IMR-90 (cell line): ENCODE measurements at regions not wholly inside any gene's neighbourhood (a gene's known extent, or its start where the extent isn't known, plus 50 kb on each side); places are given as distances from the start of the nearest gene placed in this dataset.

Experiments
- ATAC-seq: fragments of 200-7000 bp; cut with Tn5 transposase; 2 replicates; pipeline ENCODE4 v1.9.1; 2020; ENCODE audit warnings: low read depth, mild to moderate bottlenecking, moderate library complexity
- BruUV-seq: library from RNA; stranded (reverse); fragments of 400-500 nt; replicated peaks from 2 replicates; lab custom pipeline; 2021; lab: Mats Ljungman, UMichigan
- CTCF ChIA-PET: fragments of 300-600 bp; formaldehyde crosslinking; extraction: SDS; loops from one replicate; lab custom pipeline; 2021; ENCODE audit warnings: antibody characterized with exemption; lab: Yijun Ruan, JAX
- POLR2A ChIA-PET: fragments of 300-600 bp; sonication (Branson Sonifier 250); formaldehyde crosslinking; loops from one replicate; lab custom pipeline; 2022; ENCODE audit warnings: antibody characterized with exemption; ENCODE audit not compliant: unreplicated experiment; lab: Charles Lee
- DNase-seq: peaks from one replicate; pipeline ENCODE4 v3.0.0; 2013
- H2AFZ ChIP-seq: replicated peaks from 2 replicates; pipeline ENCODE3; 2013; ENCODE audit warnings: low read length, mild to moderate bottlenecking; ENCODE audit not compliant: poor library complexity
- H2AK5ac ChIP-seq: 2 replicates; pipeline ENCODE4 v1.6.1; 2013; ENCODE audit warnings: low read depth, low read length, inconsistent platforms
- H2AK9ac ChIP-seq: replicated peaks from 2 replicates; pipeline ENCODE3; 2013; ENCODE audit warnings: mild to moderate bottlenecking, low read depth, low read length, moderate library complexity; ENCODE audit not compliant: poor library complexity
- H2BK120ac ChIP-seq: 2 replicates; pipeline ENCODE4 v1.6.1; 2013; ENCODE audit warnings: low read depth, low read length, inconsistent platforms
- H2BK15ac ChIP-seq: 3 replicates; pipeline ENCODE4 v1.6.1; 2013; ENCODE audit warnings: low read depth, low read length, inconsistent platforms
- H2BK20ac ChIP-seq: 2 replicates; pipeline ENCODE4 v1.6.1; 2013; ENCODE audit warnings: low read depth, mild to moderate bottlenecking, inconsistent platforms, low read length, moderate library complexity
- H2BK5ac ChIP-seq: 2 replicates; pipeline ENCODE4 v1.6.1; 2013; ENCODE audit warnings: mild to moderate bottlenecking, low read depth, low read length, inconsistent platforms; ENCODE audit not compliant: poor library complexity, severe bottlenecking
- H3K14ac ChIP-seq: replicated peaks from 2 replicates; pipeline ENCODE4 v1.6.1; 2013; ENCODE audit warnings: low read depth, low read length, inconsistent platforms
- H3K18ac ChIP-seq: 2 replicates; pipeline ENCODE4 v1.6.1; 2013; ENCODE audit warnings: low read depth, low read length, control low read depth
- H3K23ac ChIP-seq: 2 replicates; pipeline ENCODE4 v1.6.1; 2013; ENCODE audit warnings: low read depth, low read length, inconsistent platforms
- H3K27ac ChIP-seq: 2 replicates; pipeline ENCODE4 v1.5.1; 2013; ENCODE audit warnings: mild to moderate bottlenecking, control low read depth, low read length; ENCODE audit not compliant: insufficient read depth
- H3K27me3 ChIP-seq: 2 replicates; pipeline ENCODE4 v1.6.1; 2013; ENCODE audit warnings: low read length; ENCODE audit not compliant: control insufficient read depth, insufficient read depth
- H3K36me3 ChIP-seq: 2 replicates; pipeline ENCODE4 v1.6.1; 2013; ENCODE audit warnings: low read length, mixed read lengths; ENCODE audit not compliant: control insufficient read depth, insufficient read depth
- H3K4ac ChIP-seq: 2 replicates; pipeline ENCODE4 v1.6.1; 2013; ENCODE audit warnings: low read depth, low read length, inconsistent platforms
- H3K4me1 ChIP-seq: 2 replicates; pipeline ENCODE4 v1.6.1; 2013; ENCODE audit warnings: low read length, mixed read lengths; ENCODE audit not compliant: control insufficient read depth, insufficient read depth
- H3K4me2 ChIP-seq: 2 replicates; pipeline ENCODE4 v1.6.1; 2013; ENCODE audit warnings: low read depth, mild to moderate bottlenecking, control low read depth, low read length, moderate library complexity
- H3K4me3 ChIP-seq: 2 replicates; pipeline ENCODE4 v1.5.1; 2013; ENCODE audit warnings: low read depth, mild to moderate bottlenecking, control low read depth, low read length, moderate library complexity; ENCODE audit not compliant: insufficient read depth
- H3K56ac ChIP-seq: 2 replicates; pipeline ENCODE4 v1.6.1; 2013; ENCODE audit warnings: low read length, inconsistent platforms; ENCODE audit not compliant: insufficient read depth; ENCODE audit errors: extremely low read depth
- H3K79me1 ChIP-seq, 2 experiments: 2 replicates each; pipeline ENCODE4 v1.6.1; 2013; ENCODE audit warnings: low read length in 2 of 2, inconsistent platforms in 1 of 2, low read depth in 1 of 2
- H3K9ac ChIP-seq: 2 replicates; pipeline ENCODE4 v1.6.1; 2013; ENCODE audit warnings: low read depth, low read length, control low read depth
- H3K9me1 ChIP-seq: 2 replicates; pipeline ENCODE4 v1.6.1; 2013; ENCODE audit warnings: low read length, inconsistent platforms; ENCODE audit not compliant: insufficient read depth
- H3K9me3 ChIP-seq: 2 replicates; pipeline ENCODE4 v1.6.1; 2013; ENCODE audit warnings: low read length; ENCODE audit not compliant: control insufficient read depth, insufficient read depth
- H4K20me1 ChIP-seq: 2 replicates; pipeline ENCODE4 v1.6.1; 2013; ENCODE audit warnings: low read length, inconsistent platforms; ENCODE audit not compliant: insufficient read depth
- H4K5ac ChIP-seq: 2 replicates; pipeline ENCODE4 v1.6.1; 2013; ENCODE audit warnings: mild to moderate bottlenecking, low read depth, low read length, control low read depth
- H4K8ac ChIP-seq, 2 experiments: 2 replicates each; pipeline ENCODE4 v1.6.1; 2013; ENCODE audit warnings: low read depth in 2 of 2, low read length in 2 of 2, control low read depth in 1 of 2, inconsistent platforms in 1 of 2
- H4K91ac ChIP-seq: 2 replicates; pipeline ENCODE4 v1.6.1; 2013; ENCODE audit warnings: low read depth, low read length, inconsistent platforms; ENCODE audit not compliant: insufficient read depth
- BHLHE40 ChIP-seq: fragments of 150-350 bp; IDR thresholded peaks from 2 replicates; pipeline ENCODE4 v1.6.1; 2016; ENCODE audit warnings: mild to moderate bottlenecking, low read depth, low read length
- CEBPB ChIP-seq: IDR thresholded peaks from 2 replicates; pipeline ENCODE4 v1.6.1; 2012; ENCODE audit warnings: low read depth, low read length, improper control_type of control experiment
- CHD1 ChIP-seq: IDR thresholded peaks from 2 replicates; pipeline ENCODE4 v1.6.1; 2012; ENCODE audit warnings: low read depth, low read length, improper control_type of control experiment
- CTCF ChIP-seq: conservative IDR thresholded peaks from 2 replicates; pipeline ENCODE4 v1.5.1; 2012; ENCODE audit warnings: mild to moderate bottlenecking, low read depth, low read length, improper control_type of control experiment
- ELK1 ChIP-seq: fragments of 150-350 bp; IDR thresholded peaks from 2 replicates; pipeline ENCODE4 v1.6.1; 2016; ENCODE audit warnings: low read depth, mild to moderate bottlenecking, low read length, moderate library complexity, borderline replicate concordance
- FOS ChIP-seq: fragments of 150-350 bp; IDR thresholded peaks from 2 replicates; pipeline ENCODE4 v1.6.1; 2016; ENCODE audit warnings: low read depth, low read length
- MAFK ChIP-seq: IDR thresholded peaks from 2 replicates; pipeline ENCODE4 v1.6.1; 2012; ENCODE audit warnings: low read depth, low read length, improper control_type of control experiment
- MAZ ChIP-seq: IDR thresholded peaks from 2 replicates; pipeline ENCODE4 v1.6.1; 2012; ENCODE audit warnings: low read depth, mild to moderate bottlenecking, low read length, improper control_type of control experiment, moderate library complexity, borderline replicate concordance
- MXI1 ChIP-seq: IDR thresholded peaks from 2 replicates; pipeline ENCODE4 v1.6.1; 2012; ENCODE audit warnings: low read depth, mild to moderate bottlenecking, low read length, moderate library complexity, borderline replicate concordance
- NFE2L2 ChIP-seq: fragments of 150-350 bp; IDR thresholded peaks from 2 replicates; pipeline ENCODE4 v1.6.1; 2016; ENCODE audit warnings: low read depth, mild to moderate bottlenecking, low read length
- POLR2A ChIP-seq: IDR thresholded peaks from 2 replicates; pipeline ENCODE4 v1.6.1; 2012; ENCODE audit warnings: mild to moderate bottlenecking, low read depth, low read length
- RAD21 ChIP-seq: IDR thresholded peaks from 2 replicates; pipeline ENCODE4 v1.6.1; 2012; ENCODE audit warnings: low read length, improper control_type of control experiment
- RCOR1 ChIP-seq: IDR thresholded peaks from 2 replicates; pipeline ENCODE4 v1.6.1; 2012; ENCODE audit warnings: mild to moderate bottlenecking, low read length, improper control_type of control experiment; ENCODE audit not compliant: insufficient replicate concordance
- RFX5 ChIP-seq: IDR thresholded peaks from 2 replicates; pipeline ENCODE4 v1.8.0; 2012; ENCODE audit warnings: low read depth, mild to moderate bottlenecking, low read length, moderate library complexity
- SMC3 ChIP-seq: fragments of 150-350 bp; IDR thresholded peaks from 2 replicates; pipeline ENCODE4 v1.6.1; 2016; ENCODE audit warnings: low read depth, mild to moderate bottlenecking, antibody characterized with exemption, low read length, moderate library complexity
- WGBS, 2 experiments: methylation state at CpG; one replicate each; pipeline versions ENCODE4 v1.1.5 to v1.1.7; 2013; ENCODE audit warnings: missing lambda C conversion rate in 2 of 2; ENCODE audit not compliant: insufficient read length in 1 of 2; ENCODE audit errors: extremely low coverage in 2 of 2; 5-methylcytosine and 5-hydroxymethylcytosine counted together
- dilution Hi-C: fragments of 300-500 bp; cut with HindIII; formaldehyde crosslinking; loops from one replicate; pipeline ENCODE4 v1.14.3; 2018; ENCODE audit warnings: low sequenced_read_pairs; ENCODE audit not compliant: unreplicated experiment
- in situ Hi-C: fragments of 300-500 bp; cut with MboI; formaldehyde crosslinking; loops from 3 replicates; pipeline ENCODE4 v1.14.3; 2019; ENCODE audit warnings: low sequenced_read_pairs, inconsistent platforms, mixed read lengths
- intact Hi-C: fragments of 100-400 bp; cut with micrococcal nuclease; formaldehyde crosslinking; loops from 2 replicates; pipeline ENCODE4 v1.10.0; 2022
- TF ChIP-seq, protein P1 (sequence below): fragments of 150-350 bp; IDR thresholded peaks from 2 replicates; pipeline ENCODE4 v1.6.1; 2017; ENCODE audit warnings: mild to moderate bottlenecking, antibody characterized with exemption, low read length, low read depth

DNA sequence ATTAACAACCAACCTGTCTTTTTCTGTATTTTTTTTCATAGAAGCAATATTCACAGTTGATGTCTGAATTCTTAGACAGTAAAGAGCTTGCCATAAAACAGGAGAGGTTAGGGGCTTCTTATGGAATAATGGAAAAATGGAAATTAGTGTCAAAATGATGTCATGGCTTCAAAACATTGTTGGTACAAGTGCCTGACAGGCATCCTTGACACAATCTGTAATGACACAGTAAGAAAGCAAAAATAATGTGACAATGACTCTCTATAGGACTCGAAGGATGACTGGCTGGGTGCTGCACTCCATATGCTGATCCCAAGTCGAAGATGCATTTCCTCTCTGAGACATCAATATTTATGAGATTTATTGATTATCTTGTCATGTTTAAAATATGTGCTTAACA is 205.3 kb upstream of the DACH1 start:
- H3K9ac ChIP-seq, result no peak overlapping the region
- no peaks in the 10 kb centered on the region for H3K4me1 ChIP-seq
- intact Hi-C loops, result no loop called here
- no peak overlapping the region for H3K4me3 ChIP-seq
- no peak overlapping the region for H3K27ac ChIP-seq
- ChIA-PET CTCF (no interaction called here), POLR2A (no interaction called here)
- no peak overlapping the region for H2AK5ac ChIP-seq
- no peak for DNase-seq
- no peaks in the 10 kb centered on the region for H3K27me3 ChIP-seq
- no CpG with 5 or more reads among the region's 2 CpGs for WGBS, 2 experiments
- H4K8ac ChIP-seq, result no peak overlapping the region
- H3K4me2 ChIP-seq, result no peak overlapping the region
- H3K14ac ChIP-seq, result no peak overlapping the region
- no peaks in the 10 kb centered on the region for H3K9me1 ChIP-seq
- no peaks in the 10 kb centered on the region for H3K79me1 ChIP-seq
- H4K5ac ChIP-seq, result no peak overlapping the region
- no peak overlapping the region for H4K91ac ChIP-seq
- no peak overlapping the region for H2BK15ac ChIP-seq
- no TSS peak for BruUV-seq
- no peak overlapping the region for H3K4ac ChIP-seq
- no peak overlapping the region for H2BK20ac ChIP-seq
- TF ChIP-seq SMC3, result no peak
- TF ChIP-seq RCOR1, result no peak
- TF ChIP-seq, protein P1, sequence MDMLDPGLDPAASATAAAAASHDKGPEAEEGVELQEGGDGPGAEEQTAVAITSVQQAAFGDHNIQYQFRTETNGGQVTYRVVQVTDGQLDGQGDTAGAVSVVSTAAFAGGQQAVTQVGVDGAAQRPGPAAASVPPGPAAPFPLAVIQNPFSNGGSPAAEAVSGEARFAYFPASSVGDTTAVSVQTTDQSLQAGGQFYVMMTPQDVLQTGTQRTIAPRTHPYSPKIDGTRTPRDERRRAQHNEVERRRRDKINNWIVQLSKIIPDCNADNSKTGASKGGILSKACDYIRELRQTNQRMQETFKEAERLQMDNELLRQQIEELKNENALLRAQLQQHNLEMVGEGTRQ, result no peak
- TF ChIP-seq RAD21, result no peak
- no peak for TF ChIP-seq MAZ
- TF ChIP-seq RFX5, result no peak
- TF ChIP-seq NFE2L2, result no peak
- TF ChIP-seq MXI1, result no peak
- no peak for TF ChIP-seq FOS
- TF ChIP-seq MAFK, result no peak
- TF ChIP-seq BHLHE40, result no peak
- no peak for TF ChIP-seq CEBPB
- TF ChIP-seq CTCF, result no peak
- no peak for TF ChIP-seq ELK1
- TF ChIP-seq CHD1, result no peak
- no peak for TF ChIP-seq POLR2A
- H2AK9ac ChIP-seq, result no peak overlapping the region
- no peaks in the 10 kb centered on the region for H3K36me3 ChIP-seq
- no peaks in the 10 kb centered on the region for H4K20me1 ChIP-seq
- no peak overlapping the region for H3K23ac ChIP-seq
- in situ Hi-C loops, result no loop called here
- H3K56ac ChIP-seq, result no peak overlapping the region
- no peak overlapping the region for H2BK120ac ChIP-seq
- dilution Hi-C loops, result no loop called here
- H2AFZ ChIP-seq, result no peak overlapping the region
- H3K18ac ChIP-seq, result no peak overlapping the region
- no peak for ATAC-seq
- peaks cover 5% of the 10 kb centered on the region for H3K9me3 ChIP-seq
- no peak overlapping the region for H2BK5ac ChIP-seq
